GM18511 (cell line): ENCODE measurements at regions not wholly inside any gene's neighbourhood (a gene's known extent, or its start where the extent isn't known, plus 50 kb on each side); places are given as distances from the start of the nearest gene placed in this dataset.
A peak's percentile ranks its signal among the peaks of the same experiment; 100 is the strongest.

Experiments used
- ATAC-seq: cut with Tn5 transposase; IDR thresholded peaks from one replicate; pipeline ENCODE4 v1.9.1; 2021; ENCODE audit warnings: mild to moderate bottlenecking, moderate library complexity; ENCODE audit not compliant: unreplicated experiment

GRCh38 chrX:45788941-45789348 lies 588.3 kb upstream of the DIPK2B start:
- no peak for ATAC-seq

DNA sequence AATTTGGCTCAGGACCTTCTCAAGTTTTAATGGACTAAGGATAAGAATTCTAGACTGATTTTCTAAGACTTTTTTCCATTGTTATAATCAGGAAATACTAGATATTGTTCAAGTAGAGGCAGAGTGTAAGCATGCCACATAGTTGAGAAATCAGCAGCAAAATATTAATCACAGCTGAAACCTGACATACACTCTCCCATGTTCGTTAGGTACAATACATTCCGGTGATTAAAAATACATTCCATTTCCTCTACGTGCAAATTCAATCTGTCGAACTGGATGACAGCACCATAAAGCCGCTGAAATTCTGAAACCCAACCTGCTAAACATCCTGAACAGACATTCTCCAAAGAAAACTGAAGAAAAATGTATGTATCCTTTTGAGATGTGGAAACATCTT lies 587.6 kb upstream of the DIPK2B start:
- ATAC-seq: no peak

GRCh38 chrX:45784590-45784989 lies 583.9 kb upstream of the DIPK2B start:
- ATAC-seq: no peak

- ATAC-seq: no peak
These were observed 582.3 kb upstream of the DIPK2B start for GRCh38 chrX:45783002-45783401.

DNA sequence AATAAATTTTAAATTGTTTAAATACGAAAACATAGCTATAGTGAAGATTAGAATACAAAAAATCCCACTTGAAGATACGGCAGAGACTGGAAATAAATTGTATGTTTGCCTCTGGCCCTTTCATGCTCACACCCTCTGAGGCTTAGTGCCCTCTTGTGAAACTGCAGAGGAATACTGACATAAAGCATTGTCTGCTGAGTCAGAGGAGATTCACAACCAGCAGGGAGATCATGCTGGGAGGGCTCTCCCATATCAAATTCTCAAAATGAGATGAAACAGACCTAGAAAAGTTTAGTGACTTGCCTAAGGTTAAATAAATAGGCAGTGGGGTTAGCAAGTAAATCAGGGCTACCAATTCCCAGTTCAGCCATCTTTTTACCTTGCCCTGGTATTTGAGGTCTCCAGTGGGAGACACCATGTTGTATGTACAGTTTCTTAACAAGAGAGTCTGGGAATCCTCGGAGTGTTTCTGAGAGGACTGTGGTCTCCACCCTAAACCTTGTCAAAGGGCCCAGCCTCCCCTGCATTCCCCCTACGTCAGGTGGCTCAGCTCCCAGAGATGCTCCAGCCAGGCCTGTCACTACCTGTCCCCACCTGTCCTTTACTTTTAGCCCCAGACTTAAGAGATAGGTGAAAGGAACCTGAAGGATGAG lies 581.4 kb upstream of the DIPK2B start:
- ATAC-seq: no peak

GRCh38 chrX:45778616-45779015 lies 577.9 kb upstream of the DIPK2B start:
- no peak for ATAC-seq

DNA sequence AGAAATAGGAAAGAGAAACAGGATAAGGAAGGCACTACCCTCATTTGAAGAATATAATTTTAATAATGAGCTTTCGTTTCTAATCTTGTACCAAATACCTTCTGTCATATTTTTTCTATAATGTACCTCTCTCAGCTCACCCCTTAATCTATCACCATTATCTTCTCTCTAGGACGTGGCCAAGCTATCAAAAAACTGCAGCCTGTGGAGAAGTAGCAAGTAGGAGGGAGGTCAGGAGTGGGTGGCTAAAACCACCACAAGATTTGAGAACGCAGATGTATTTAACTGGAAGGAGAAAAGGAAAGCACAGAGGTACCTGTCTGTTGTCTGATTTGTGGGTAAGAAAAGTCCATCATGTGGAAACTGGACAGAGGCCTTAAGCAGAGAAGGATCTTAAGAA lies 576.7 kb upstream of the DIPK2B start:
- no peak for ATAC-seq

DNA sequence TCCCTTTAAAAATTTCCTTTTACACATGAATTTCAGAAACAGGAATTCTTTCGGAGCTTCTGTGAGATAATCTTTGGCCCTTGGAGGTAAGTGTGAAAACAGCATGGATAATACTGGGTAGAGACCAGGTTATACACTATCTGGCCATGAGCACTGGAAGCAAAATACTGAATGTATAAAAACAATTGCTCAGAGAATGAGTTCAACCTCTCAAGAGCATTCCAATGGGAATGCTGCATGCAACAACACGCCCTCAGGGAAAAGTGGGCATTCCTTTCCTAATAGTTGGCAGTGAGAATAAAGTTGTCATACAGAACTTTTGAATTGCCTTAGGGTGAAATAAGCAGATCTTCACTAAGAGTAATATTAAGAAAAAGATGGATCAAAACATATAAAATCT lies 574.8 kb upstream of the DIPK2B start:
- no peak for ATAC-seq

DNA sequence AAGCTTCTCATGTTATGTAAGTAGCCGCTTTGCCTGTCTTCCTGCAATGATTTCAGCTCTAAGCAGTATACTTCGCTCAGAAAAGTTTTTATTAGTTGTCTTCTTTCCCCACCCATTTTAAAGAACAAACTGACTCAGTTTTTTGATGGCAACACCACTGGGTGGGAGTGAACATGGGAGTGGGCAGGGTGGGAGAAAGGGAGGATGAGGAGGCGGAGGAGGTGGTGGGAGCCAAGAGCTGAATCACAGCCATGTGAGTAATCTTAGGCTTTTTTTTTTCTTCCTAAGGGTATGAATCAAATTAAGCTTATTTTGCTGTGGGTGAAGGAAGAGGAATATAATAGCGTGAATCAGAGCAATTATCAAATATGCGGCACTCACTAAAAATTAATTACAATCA lies 574.3 kb upstream of the DIPK2B start:
- ATAC-seq: no peak

GRCh38 chrX:45773572-45773971 lies 572.9 kb upstream of the DIPK2B start:
- no peak for ATAC-seq

- ATAC-seq: peak; percentile 57
These were observed 571.1 kb upstream of the DIPK2B start for GRCh38 chrX:45771560-45772340.

GRCh38 chrX:45771114-45771513 lies 570.4 kb upstream of the DIPK2B start:
- ATAC-seq: no peak

DNA sequence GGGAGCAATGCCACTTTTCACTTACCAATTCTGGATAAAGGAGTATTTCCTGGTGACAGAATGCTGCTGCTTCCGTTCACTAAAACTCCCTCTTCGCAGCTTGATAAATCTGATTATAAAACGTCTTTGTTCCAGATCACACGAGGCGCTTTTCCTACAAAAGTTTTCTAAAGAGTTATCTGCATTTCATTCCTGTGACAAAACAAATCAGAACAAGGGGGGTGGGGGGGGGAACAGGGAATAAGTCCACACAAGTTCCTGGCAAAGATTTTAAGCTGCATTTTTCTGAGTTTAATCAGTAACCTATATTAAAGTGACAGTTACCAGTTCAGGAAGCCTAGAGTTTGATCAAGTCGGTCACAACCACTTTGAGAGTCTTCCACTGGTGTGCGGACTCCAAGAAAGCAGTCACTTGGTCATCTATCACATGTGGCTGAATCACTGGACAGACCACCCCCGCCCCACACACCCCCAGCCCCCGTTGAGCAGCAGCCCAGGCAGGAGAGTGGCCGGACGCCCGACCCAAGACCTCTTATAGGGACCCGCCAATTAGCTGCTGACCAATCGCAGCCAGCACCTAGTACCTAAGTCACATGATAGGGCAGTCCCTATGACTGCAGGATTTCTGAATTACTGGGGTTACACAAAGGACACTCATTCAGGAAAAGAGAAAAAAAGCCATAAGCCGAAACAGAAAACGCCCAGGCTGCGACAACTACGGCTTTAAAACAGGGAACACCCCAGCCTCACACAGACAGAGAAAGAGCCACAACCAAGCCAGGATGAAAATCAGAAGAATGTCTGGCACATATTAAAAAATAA lies 569.3 kb upstream of the DIPK2B start:
- peak; percentile 86 for ATAC-seq

GRCh38 chrX:45768666-45769236 lies 568.1 kb upstream of the DIPK2B start:
- ATAC-seq: no peak

DNA sequence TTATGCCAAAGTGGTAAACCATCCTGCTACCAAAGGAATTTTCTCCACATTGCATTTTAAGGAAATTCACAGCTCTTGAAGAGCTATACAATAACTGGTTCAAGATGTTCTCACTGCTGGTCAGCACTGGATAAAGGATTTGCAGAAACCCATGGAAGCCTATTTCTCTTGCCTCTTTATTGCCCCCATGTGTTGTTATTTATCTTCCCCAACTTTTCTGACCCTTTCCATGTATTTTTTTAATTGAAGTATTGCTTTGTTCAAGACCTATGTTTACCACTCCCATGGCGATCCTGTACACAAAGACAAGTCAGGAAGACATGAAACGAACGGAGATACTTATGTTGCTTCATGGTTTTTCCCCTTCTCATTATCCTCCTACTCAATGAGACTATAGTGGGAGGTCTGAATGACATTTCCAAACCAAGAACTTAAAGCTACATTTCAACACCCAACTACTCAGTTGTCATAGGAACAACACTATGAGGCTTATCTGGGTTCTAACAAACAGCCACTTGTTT lies 566.4 kb upstream of the DIPK2B start:
- peak; percentile 26 for ATAC-seq

- no peak for ATAC-seq
These were observed 565.1 kb upstream of the DIPK2B start for GRCh38 chrX:45765767-45766166.

GRCh38 chrX:45765281-45765680 lies 564.6 kb upstream of the DIPK2B start:
- ATAC-seq: no peak

GRCh38 chrX:45762699-45763647 lies 562.3 kb upstream of the DIPK2B start:
- peak; percentile 30 for ATAC-seq

DNA sequence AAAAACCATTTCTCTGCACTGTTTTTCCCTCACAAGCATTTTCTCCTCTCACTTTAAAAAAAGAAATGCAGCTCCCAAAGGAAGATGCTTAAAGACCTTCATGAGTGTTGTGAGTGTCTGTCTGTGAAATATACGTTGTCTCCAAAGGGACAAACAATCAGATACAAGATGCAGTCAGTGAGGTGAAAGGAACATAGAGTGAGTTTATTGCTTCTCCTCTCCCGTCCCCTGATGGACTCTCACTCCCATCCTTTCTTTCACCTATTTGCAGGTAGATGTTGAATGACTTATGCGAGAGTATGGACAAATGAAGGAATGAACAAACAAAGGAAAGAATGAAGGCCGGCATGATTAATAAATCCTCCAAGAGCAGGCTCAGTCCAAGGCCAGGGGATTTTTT lies 561.2 kb upstream of the DIPK2B start:
- ATAC-seq: no peak

DNA sequence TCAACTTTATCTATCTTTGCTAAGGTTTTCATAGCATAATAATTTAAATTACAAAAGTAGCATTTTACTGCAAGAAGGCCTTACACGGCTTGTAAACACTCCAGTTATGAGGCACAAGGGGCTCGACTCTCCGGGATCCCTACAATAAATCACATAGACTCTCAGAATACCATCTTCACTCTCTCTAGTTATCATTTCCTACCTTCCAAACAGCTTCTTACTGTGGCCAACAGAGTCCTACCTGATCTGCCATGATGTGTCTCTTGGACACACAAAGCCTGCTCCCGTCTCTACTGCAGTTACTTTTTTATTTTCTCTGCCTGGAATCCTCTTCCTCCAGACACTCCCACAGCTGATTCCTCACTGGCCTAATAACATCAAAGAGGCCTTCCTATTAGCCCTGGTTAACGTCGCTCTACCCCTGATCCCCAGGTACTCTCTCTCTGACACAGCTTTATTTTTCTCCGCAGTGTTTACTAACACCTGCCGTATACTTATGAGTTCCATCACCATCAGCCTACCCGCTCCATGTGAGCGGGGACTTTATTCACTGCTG lies 559.6 kb upstream of the DIPK2B start:
- no peak for ATAC-seq
